PFSK-1 (cell line): ENCODE measurements at regions not wholly inside any gene's neighbourhood (a gene's known extent, or its start where the extent isn't known, plus 50 kb on each side); places are given as distances from the start of the nearest gene placed in this dataset.

Experiments used
- FOXP2 ChIP-seq: optimal IDR thresholded peaks from 2 replicates; pipeline ENCODE3; 2011; ENCODE audit warnings: borderline replicate concordance, control low read depth, inconsistent platforms; ENCODE audit not compliant: insufficient read depth; ENCODE audit errors: extremely low read length, extremely low read depth
- POLR2AphosphoS5 ChIP-seq: IDR thresholded peaks from 2 replicates; pipeline ENCODE4 v1.6.1; 2012; ENCODE audit warnings: low read depth, mild to moderate bottlenecking, control low read depth, low read length, moderate library complexity
- SIN3A ChIP-seq: IDR thresholded peaks from 2 replicates; pipeline ENCODE4 v1.6.1; 2012; ENCODE audit warnings: mild to moderate bottlenecking, low read length, moderate library complexity, borderline replicate concordance; ENCODE audit not compliant: insufficient read depth
- TAF1 ChIP-seq: IDR thresholded peaks from 2 replicates; pipeline ENCODE4 v1.6.1; 2012; ENCODE audit warnings: low read length, control low read depth, borderline replicate concordance; ENCODE audit not compliant: insufficient read depth
- TF ChIP-seq, protein P1 (sequence below), 2 experiments: IDR thresholded peaks; 2 replicates each; pipeline versions ENCODE4 v1.6.1 to v1.8.0; 2011 to 2012; ENCODE audit warnings: low read depth in 2 of 2, low read length in 2 of 2, control low read depth in 1 of 2, inconsistent platforms in 1 of 2, mild to moderate bottlenecking in 1 of 2, moderate library complexity in 1 of 2; ENCODE audit not compliant: insufficient read depth in 1 of 2

DNA sequence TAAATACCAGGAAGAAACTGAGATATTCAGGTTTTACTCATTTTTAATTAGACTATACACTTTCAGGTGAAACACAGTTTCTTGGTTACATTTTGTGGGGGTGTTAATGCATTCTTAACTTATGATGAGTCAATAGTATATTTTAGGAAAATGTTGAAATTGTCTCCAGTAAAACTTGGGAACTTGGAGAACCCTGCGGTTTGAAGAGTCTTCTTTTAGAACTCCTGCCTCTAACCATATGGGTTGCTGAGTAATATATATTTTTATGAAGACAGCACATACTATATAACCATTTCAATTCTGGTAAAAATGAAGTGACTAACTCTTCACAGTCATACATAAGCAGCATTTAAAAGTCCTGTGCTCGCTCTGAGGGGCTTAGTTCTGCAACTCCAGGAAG, 308.2 kb upstream of the LRATD1 start:
- no peak for TF ChIP-seq POLR2AphosphoS5
- TF ChIP-seq, protein P1, sequence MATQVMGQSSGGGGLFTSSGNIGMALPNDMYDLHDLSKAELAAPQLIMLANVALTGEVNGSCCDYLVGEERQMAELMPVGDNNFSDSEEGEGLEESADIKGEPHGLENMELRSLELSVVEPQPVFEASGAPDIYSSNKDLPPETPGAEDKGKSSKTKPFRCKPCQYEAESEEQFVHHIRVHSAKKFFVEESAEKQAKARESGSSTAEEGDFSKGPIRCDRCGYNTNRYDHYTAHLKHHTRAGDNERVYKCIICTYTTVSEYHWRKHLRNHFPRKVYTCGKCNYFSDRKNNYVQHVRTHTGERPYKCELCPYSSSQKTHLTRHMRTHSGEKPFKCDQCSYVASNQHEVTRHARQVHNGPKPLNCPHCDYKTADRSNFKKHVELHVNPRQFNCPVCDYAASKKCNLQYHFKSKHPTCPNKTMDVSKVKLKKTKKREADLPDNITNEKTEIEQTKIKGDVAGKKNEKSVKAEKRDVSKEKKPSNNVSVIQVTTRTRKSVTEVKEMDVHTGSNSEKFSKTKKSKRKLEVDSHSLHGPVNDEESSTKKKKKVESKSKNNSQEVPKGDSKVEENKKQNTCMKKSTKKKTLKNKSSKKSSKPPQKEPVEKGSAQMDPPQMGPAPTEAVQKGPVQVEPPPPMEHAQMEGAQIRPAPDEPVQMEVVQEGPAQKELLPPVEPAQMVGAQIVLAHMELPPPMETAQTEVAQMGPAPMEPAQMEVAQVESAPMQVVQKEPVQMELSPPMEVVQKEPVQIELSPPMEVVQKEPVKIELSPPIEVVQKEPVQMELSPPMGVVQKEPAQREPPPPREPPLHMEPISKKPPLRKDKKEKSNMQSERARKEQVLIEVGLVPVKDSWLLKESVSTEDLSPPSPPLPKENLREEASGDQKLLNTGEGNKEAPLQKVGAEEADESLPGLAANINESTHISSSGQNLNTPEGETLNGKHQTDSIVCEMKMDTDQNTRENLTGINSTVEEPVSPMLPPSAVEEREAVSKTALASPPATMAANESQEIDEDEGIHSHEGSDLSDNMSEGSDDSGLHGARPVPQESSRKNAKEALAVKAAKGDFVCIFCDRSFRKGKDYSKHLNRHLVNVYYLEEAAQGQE (IDR thresholded peaks at IDR 0.05; ENCODE audit: insufficient read depth in 1 of 2, low read depth in 2 of 2, low read length in 2 of 2): no peak
- TF ChIP-seq TAF1: no peak
- no peak for TF ChIP-seq FOXP2
- TF ChIP-seq SIN3A: no peak

DNA sequence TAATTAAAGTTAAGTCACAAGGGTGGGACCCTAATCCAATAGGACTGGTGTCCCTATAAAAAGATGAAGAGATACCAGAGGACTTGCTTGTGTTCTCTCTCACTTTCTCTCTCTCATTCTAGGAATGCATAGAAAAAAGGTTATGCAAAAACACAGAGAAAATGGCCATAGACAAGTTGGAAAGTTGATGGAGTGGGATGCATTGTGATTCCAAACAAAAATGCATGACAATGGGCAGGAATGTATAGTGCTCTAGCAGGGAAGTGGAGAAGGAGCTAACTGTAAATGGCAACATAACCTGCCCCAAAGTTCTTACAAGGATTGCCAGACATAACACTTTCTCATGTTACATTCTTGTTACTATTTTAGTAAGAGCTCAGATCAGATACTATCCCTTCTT, 301.6 kb upstream of the LRATD1 start:
- TF ChIP-seq POLR2AphosphoS5 (no peak), FOXP2 (no peak), TAF1 (no peak), SIN3A (no peak)
- TF ChIP-seq, protein P1 (IDR thresholded peaks at IDR 0.05; ENCODE audit: insufficient read depth in 1 of 2, low read depth in 2 of 2, low read length in 2 of 2): no peak

DNA sequence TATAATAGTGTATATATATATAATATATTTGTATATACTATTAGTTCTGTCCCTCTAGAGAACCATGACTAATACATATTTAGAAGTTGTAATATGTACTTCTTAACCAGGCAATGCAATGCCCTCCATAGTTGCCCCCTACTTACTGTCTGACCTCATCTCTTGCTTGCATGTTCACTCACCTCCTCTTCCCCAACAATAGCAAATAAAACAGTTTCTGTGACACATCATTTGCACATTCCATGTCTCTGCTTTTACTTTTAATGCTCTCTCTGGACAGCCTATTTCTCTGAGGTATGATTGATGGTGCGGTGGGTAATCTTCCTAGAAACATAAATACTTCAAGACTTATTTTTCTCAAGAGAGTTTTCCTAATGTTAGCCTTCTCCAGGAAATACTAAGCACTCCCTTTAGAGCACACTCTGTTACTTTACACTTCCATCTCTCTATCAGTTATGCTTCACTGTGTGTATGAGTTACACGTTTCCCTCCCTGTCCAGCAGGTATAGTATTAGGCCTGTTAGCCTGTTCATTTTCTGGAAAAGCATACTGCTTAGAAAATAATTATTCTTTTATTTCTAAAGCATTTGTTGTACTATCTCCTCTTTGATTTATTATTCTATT, 295.6 kb upstream of the LRATD1 start:
- TF ChIP-seq TAF1 (no peak), POLR2AphosphoS5 (no peak), FOXP2 (no peak), SIN3A (no peak)
- TF ChIP-seq, protein P1 (IDR thresholded peaks at IDR 0.05; ENCODE audit: insufficient read depth in 1 of 2, low read depth in 2 of 2, low read length in 2 of 2): no peak

DNA sequence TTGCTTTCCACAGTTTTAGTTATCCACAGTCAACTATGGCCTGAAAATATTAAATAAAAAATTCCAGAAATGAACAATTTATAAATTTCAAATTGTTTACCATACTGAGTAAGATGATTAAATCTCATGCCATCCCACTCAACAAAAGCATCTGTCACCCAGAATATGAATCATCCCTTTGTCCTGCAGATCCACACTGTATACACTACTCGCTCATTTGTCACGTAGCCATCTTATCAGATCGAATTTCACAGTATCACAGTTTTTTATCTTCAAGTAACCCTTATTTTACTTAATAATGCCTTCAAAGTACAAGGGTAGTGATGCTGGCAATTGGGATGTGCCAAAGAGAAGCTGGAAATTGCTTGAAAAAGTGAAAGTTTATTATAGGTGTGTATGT, 291.8 kb upstream of the LRATD1 start:
- TF ChIP-seq FOXP2 (no peak), TAF1 (no peak), SIN3A (no peak), POLR2AphosphoS5 (no peak)
- TF ChIP-seq, protein P1 (IDR thresholded peaks at IDR 0.05; ENCODE audit: insufficient read depth in 1 of 2, low read depth in 2 of 2, low read length in 2 of 2): no peak

DNA sequence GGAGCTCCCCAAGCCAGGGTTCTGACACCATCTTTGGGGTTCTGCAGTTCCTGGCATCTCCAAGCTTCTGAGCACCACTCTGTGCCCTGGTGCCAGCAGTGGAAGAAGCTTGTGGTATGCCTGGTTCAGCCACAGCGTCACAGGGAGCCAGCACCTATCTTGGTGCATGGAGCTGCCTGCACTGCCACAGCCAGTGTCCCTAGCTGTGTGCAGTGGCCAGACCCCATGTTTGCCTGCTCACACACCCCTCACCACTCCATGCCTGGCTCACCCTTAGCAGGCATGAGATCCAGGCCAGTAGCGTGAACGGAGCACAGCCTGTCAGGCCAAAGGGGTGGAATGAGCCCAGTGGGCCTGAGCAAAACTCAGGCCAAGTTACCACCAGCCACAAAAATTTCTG, 290.2 kb upstream of the LRATD1 start:
- no peak for TF ChIP-seq TAF1
- TF ChIP-seq, protein P1 (IDR thresholded peaks at IDR 0.05; ENCODE audit: insufficient read depth in 1 of 2, low read depth in 2 of 2, low read length in 2 of 2): no peak
- TF ChIP-seq SIN3A: no peak
- no peak for TF ChIP-seq FOXP2
- no peak for TF ChIP-seq POLR2AphosphoS5
